HFFc6 (cell line): ENCODE measurements at regions not wholly inside any gene's neighbourhood (a gene's known extent, or its start where the extent isn't known, plus 50 kb on each side); places are given as distances from the start of the nearest gene placed in this dataset.

Source experiments
- DNase-seq: peaks from one replicate; pipeline ENCODE4 v3.0.0-alpha.2; 2018
- H3K27ac Mint-ChIP-seq: 2 replicates; pipeline ENCODE4 v1.8.0; 2020; ENCODE audit warnings: mild to moderate bottlenecking, mixed read lengths
- H3K27me3 Mint-ChIP-seq: 2 replicates; pipeline ENCODE4 v1.8.0; 2021; ENCODE audit warnings: mild to moderate bottlenecking, moderate library complexity, mixed read lengths; ENCODE audit not compliant: insufficient read depth
- H3K36me3 Mint-ChIP-seq: 2 replicates; pipeline ENCODE4 v1.8.0; 2021; ENCODE audit warnings: low read depth, mixed read lengths
- H3K4me1 Mint-ChIP-seq: 2 replicates; pipeline ENCODE4 v1.8.0; 2020; ENCODE audit warnings: low read depth, mixed read lengths
- H3K4me3 Mint-ChIP-seq: 2 replicates; pipeline ENCODE4 v1.8.0; 2020; ENCODE audit warnings: mild to moderate bottlenecking, moderate library complexity, mixed read lengths
- H3K9me3 Mint-ChIP-seq: 2 replicates; pipeline ENCODE4 v1.8.0; 2020; ENCODE audit warnings: mild to moderate bottlenecking, mixed read lengths
- TF ChIP-seq, protein P1 (sequence below): fragments of 200-600 bp; sonication (generic); IDR thresholded peaks from 2 replicates; pipeline ENCODE4 v1.5.0; 2021; ENCODE audit warnings: antibody characterized with exemption, mild to moderate bottlenecking

DNA sequence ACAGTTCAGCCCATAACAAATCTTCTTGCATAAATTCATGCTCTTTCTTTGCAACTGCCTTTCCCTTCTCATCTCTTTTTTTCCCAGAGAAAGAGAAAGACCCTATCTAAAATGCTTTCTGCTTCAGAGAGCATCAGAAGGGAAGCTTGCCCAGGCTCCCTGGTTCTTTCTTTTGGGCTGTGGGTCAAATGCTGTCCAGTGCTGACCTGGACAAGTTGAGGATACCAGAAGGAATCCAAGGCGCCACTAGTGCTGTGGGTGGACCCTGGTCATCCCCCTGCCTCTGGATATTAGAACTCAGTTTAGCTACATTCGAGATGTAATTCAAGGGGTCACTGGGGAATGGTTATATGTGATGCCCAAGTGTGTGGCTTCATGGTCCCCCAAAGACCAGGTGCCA is 411.6 kb downstream of the RPS24 start:
- H3K36me3 Mint-ChIP-seq, result no peaks in the 10 kb centered on the region
- H3K4me1 Mint-ChIP-seq, result peaks cover 27% of the 10 kb centered on the region
- no peaks in the 10 kb centered on the region for H3K9me3 Mint-ChIP-seq
- H3K27ac Mint-ChIP-seq, result no peak overlapping the region
- H3K27me3 Mint-ChIP-seq, result peaks cover 22% of the 10 kb centered on the region
- TF ChIP-seq, protein P1, sequence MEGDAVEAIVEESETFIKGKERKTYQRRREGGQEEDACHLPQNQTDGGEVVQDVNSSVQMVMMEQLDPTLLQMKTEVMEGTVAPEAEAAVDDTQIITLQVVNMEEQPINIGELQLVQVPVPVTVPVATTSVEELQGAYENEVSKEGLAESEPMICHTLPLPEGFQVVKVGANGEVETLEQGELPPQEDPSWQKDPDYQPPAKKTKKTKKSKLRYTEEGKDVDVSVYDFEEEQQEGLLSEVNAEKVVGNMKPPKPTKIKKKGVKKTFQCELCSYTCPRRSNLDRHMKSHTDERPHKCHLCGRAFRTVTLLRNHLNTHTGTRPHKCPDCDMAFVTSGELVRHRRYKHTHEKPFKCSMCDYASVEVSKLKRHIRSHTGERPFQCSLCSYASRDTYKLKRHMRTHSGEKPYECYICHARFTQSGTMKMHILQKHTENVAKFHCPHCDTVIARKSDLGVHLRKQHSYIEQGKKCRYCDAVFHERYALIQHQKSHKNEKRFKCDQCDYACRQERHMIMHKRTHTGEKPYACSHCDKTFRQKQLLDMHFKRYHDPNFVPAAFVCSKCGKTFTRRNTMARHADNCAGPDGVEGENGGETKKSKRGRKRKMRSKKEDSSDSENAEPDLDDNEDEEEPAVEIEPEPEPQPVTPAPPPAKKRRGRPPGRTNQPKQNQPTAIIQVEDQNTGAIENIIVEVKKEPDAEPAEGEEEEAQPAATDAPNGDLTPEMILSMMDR, result no peak
- H3K4me3 Mint-ChIP-seq, result no peak overlapping the region
- DNase-seq, result no peak

DNA sequence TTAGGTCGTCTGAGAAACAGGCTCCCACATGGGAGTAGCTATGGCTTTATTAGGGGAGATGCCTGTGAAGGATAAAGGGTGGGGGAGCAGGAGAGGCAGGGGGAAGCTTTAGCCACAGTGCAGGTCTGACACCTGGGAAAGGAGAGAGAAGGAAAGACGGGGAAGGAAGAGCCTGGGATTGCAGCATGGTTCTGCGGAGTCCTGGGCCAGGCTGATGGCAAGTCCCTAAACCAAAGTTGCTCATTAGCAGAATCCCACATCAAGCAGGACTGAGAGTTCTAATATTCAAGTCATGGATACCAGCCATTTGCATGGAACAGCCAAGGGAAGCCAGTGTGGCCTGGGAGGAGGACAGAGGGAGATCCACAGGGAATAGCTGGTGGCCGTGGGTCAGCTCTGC is 414.8 kb downstream of the RPS24 start:
- Mint-ChIP-seq H3K27ac (no peak overlapping the region), H3K9me3 (no peaks in the 10 kb centered on the region), H3K4me1 (peaks cover 19% of the 10 kb centered on the region), H3K27me3 (peaks cover 36% of the 10 kb centered on the region), H3K36me3 (no peaks in the 10 kb centered on the region), H3K4me3 (no peak overlapping the region)
- DNase-seq, result no peak
- TF ChIP-seq, protein P1, result no peak

DNA sequence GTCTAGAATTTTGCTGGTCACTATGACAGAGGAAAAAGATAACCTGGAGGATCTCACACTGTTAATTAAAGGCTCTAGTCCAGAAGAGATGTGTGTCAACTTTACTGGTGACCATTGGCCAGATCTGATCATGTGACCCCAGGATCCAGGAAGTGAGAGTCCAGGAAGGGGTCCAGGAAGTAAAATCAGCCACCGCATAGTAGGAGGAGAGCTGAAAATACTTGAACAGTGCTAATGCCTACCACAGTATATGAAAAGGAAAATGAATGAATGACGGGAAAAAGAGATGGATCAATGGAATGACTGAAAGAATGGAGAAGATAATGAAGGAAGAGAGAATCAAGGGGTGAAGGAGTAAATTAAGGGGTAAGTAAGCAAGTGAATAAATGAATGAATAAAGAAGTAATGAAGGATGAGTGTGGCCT is 415.3 kb downstream of the RPS24 start:
- peaks cover 41% of the 10 kb centered on the region for H3K27me3 Mint-ChIP-seq
- TF ChIP-seq, protein P1, result no peak
- H3K9me3 Mint-ChIP-seq, result no peaks in the 10 kb centered on the region

DNA sequence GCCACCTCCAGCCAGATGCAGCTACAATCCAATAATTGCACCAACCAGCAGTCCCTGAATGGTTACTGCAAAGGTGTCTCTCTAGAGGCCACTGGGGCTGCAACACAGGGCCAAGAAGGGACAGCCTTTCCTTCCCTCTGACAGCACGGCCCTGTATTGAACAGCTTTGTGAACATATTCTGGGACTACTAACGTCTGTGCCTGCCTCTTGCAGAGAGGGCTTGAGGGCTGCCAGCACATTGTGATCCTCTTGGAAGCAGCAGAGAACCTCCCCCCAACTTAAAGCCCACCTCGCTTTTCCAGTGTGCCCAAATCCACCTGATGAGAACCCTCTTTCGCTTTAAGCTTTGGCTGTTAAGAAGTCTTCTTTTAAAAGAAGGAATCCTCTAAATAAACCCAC is 415.9 kb downstream of the RPS24 start:
- TF ChIP-seq, protein P1, result no peak
- Mint-ChIP-seq H3K4me3 (no peak overlapping the region), H3K4me1 (peaks cover 19% of the 10 kb centered on the region), H3K27me3 (peaks cover 46% of the 10 kb centered on the region), H3K9me3 (no peaks in the 10 kb centered on the region), H3K36me3 (no peaks in the 10 kb centered on the region), H3K27ac (no peak overlapping the region)
- no peak for DNase-seq

More for the DNA sequence above, 415.3 kb downstream of the RPS24 start:
- no peak overlapping the region for H3K4me3 Mint-ChIP-seq
- H3K4me1 Mint-ChIP-seq, result peaks cover 19% of the 10 kb centered on the region
- H3K27ac Mint-ChIP-seq, result no peak overlapping the region
- no peaks in the 10 kb centered on the region for H3K36me3 Mint-ChIP-seq
- no peak for DNase-seq

DNA sequence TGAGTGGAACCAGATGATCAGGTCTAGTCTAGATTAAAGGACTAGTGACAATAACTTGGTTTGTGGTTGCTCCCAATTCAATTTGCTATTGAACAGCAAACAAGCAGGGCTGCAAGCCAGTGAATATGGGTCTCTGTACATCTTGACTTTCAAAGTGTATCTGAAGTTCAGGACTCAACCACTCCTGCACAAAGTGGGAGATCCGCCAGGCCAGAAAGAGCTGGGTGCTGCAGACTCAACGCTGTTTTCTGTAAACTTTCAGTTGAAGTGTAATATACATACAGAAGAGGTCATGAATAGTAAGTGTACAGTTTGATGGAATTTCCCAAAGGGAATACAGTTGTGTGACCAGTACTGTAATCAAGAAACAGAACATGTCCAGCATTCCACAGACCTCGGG is 416.6 kb downstream of the RPS24 start:
- H3K4me1 Mint-ChIP-seq, result peaks cover 19% of the 10 kb centered on the region
- H3K9me3 Mint-ChIP-seq, result no peaks in the 10 kb centered on the region
- no peaks in the 10 kb centered on the region for H3K36me3 Mint-ChIP-seq
- no peak for DNase-seq
- H3K27ac Mint-ChIP-seq, result no peak overlapping the region
- TF ChIP-seq, protein P1, result no peak
- H3K4me3 Mint-ChIP-seq, result no peak overlapping the region
- H3K27me3 Mint-ChIP-seq, result peaks cover 44% of the 10 kb centered on the region
